Hematopoietic multipotent progenitor cell treated with erythropoietin and hydrocortisone succinate and interleukin-3 and kit ligand, for 8 days (in vitro differentiated cells): ENCODE measurements at regions not wholly inside any gene's neighbourhood (a gene's known extent, or its start where the extent isn't known, plus 50 kb on each side); places are given as distances from the start of the nearest gene placed in this dataset.
"Not testable (repeated sequence)": the region's sequence is repeated elsewhere in the genome, so short reads cannot be mapped to it uniquely, and the experiment has no call there.

Source experiments
- DNase-seq: peaks from one replicate; pipeline ENCODE4 v3.0.0-alpha.2; 2015

DNA sequence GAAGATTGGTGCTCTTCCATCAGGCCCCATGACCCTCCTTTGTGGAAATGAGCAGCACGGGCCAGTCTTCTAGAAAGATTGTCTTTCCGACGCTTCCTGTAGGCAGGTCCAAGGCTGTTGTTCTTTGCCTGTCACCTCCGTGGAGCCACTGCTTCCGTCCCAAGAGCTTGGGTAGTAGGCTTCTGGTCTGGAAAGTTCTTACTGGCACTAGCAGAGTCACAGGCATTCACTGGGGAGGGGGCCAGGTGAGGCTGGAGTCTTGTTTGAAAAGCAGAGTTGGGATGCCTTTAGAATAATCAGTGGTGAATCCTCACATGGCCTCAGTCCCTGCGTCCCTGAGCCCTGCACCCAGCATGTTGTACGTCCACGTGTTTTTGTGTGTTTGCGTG lies 76.2 kb upstream of the ADPGK start:
- DNase-seq: no peak

GRCh38 chr15:72859017-72859756 lies 75.6 kb upstream of the ADPGK start:
- DNase-seq: no peak

DNA sequence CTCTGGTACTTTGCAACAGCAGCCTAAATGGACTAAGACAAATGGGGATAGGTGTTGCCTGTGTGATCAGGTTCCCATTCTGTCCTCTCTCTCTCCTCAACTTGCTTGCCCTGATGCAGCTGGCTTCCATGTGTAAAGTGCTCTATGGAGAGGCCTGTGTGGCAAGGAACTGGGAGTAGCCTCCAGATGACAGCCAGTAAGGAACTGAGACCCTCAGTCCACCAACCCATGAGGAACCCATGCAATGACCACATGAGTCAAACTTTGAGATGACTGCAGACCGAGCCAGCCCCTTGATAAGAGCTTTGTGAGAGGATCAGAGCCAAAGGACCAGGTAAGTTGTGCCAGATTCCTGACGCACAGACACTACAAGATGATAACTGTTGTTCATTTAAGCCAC lies 74.6 kb upstream of the ADPGK start:
- no peak for DNase-seq

GRCh38 chr15:72857331-72858063 lies 73.9 kb upstream of the ADPGK start:
- DNase-seq: no peak

DNA sequence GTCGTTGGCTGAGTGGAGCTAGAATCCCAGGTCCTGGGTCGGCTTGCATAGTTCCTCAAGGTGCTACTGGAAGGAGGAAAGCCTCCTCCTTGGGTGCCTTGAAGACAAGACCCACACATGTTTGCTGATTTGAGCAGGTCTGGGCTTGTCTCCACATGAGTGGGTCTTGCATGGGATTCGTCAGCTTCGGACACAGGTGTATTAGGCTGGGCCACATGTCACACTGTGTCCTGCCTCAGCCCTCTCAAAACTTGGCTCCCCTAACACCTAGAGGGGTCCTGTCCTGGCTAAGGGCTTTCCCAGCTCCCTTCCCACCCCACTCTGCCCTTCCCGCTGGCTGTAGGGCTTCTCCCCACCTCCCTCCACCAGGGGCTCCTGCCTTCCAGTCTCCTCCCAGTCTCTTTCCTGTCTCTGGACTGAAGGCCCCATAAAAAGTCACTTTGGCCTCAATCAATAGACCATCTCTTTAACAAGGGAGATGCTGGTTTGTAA lies 73.0 kb upstream of the ADPGK start:
- no peak for DNase-seq

GRCh38 chr15:72855791-72856190 lies 72.2 kb upstream of the ADPGK start:
- DNase-seq: no peak

GRCh38 chr15:72852273-72852672 lies 68.7 kb upstream of the ADPGK start:
- DNase-seq: no peak

- DNase-seq: no peak
Observed at GRCh38 chr15:72851586-72851985, 68.0 kb upstream of the ADPGK start.

DNA sequence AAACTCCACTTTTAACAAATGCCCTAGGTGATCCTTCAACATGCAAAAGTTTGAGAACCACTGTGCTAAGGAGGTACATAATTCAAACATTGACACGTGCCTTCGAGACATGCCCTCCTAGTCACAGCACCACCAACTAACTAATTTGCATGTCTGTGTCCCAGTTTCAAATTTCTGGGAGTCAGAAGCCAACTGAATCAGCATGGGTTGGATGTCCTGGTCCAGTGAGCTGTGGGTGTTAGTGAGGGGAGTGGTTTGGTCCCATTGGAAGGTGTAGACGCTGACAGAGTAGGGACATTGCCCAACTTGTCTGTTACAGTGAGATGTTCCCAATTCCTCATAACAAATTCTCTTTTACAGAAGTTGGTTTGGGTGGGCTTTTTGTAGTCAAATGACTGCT lies 67.3 kb upstream of the ADPGK start:
- DNase-seq: no peak

DNA sequence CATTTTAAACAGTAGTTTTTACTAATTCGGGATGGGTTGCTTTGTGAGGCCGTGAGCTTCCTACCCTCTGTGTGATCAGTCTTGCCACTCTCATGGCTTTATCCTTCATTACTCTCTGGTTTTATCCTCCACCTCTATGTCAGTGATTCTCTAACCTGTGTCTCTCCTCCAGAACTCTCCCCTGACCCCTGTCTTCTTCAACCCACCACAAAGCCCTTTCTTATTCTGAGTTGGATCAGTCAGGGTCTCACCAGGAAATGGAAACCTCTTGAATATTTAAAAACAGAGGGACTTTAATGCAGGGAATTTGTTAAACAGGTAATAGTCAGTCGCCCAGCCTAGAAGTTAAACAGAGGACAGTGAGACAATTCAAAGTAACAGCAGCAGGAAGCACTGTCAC lies 64.2 kb upstream of the ADPGK start:
- DNase-seq: no peak

DNA sequence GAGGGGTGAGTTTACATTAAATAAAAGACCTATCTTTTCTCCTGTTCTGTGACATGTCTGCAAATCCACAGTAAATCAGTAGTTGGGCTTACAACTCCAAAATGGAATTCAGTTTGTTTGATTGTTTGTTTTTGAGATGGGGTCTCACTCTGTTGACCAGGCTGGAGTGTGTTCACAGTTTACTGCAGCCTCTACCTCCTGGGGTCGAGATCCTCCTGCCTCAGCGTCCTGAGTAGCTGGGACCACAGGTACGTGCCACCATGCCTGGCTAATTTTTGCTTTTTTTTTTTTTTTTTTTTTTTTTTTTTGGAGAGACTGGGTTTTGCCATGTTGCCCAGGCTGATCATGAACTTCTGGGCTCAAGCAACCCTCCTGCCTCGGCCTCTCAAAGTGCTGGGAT lies 63.5 kb upstream of the ADPGK start:
- no peak for DNase-seq

GRCh38 chr15:72845981-72846383 lies 62.4 kb upstream of the ADPGK start:
- no peak for DNase-seq

DNA sequence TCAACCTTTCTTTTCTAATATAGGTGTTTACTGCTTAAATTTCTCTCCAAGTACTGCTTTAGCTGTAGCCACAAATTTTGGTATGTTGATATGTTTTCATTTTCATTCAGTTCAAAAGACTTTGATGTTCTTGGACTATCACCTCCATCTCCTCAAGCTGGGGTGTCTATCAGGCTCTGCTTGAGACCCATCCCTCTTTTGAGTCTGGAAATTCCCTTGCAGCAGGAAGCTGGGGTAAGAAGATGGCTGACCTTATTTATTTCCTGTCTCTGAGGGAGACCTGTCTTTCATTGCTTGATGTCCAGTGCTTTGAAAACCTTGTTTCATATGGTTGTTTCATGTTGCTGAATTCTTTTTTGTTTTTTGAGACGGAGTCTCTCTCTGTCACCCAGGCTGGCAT lies 60.5 kb upstream of the ADPGK start:
- no peak for DNase-seq

DNA sequence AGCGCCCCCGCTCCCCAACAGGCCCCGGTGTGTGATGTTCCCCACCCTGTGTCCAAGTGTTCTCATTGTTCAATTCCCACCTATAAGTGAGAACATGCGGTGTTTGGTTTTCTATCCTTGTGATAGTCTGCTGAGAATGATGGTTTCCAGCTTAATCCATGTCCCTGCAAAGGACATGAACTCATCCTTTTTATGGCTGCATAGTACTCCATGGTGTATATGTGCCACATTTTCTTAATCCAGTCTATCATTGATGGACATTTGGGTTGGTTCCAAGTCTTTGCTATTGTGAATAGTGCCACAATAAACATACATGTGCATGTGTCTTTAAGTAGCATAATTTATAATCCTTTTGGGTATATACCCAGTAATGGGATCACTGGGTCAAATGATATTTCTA lies 59.8 kb upstream of the ADPGK start:
- not testable (repeated sequence) for DNase-seq

- no peak for DNase-seq
Observed at GRCh38 chr15:72840114-72840513, 56.6 kb upstream of the ADPGK start.

DNA sequence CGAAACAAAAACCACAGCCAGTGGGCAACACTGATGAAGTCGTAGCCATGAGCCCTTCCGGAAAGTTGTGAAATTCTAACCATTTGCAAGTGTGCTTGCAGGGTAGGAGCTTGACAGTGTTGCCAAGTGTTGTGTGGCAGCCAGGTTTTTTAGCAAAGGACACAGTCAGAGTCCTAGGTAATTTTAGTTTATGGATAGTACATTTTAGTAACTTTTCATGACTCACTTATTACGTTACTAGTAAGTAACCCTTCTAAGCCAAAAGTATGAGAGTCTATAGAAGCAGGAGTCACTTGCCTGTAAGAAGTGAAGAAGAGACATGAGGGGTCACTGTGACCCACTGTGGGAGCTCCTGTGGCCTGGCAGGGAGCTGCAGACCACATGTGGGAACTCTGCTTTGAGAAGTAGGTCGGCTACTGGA lies 54.8 kb upstream of the ADPGK start:
- no peak for DNase-seq

- DNase-seq: no peak
Observed at GRCh38 chr15:72836676-72837330, 53.2 kb upstream of the ADPGK start.

- DNase-seq: no peak
Observed at GRCh38 chr15:72835294-72835890, 51.8 kb upstream of the ADPGK start.

GRCh38 chr15:72833561-72833960 lies 50.0 kb upstream of the ADPGK start:
- DNase-seq: no peak
